ENCODE measurements at regions not wholly inside any gene's neighbourhood (a gene's known extent, or its start where the extent isn't known, plus 50 kb on each side); places are given as distances from the start of the nearest gene placed in this dataset.

DNA sequence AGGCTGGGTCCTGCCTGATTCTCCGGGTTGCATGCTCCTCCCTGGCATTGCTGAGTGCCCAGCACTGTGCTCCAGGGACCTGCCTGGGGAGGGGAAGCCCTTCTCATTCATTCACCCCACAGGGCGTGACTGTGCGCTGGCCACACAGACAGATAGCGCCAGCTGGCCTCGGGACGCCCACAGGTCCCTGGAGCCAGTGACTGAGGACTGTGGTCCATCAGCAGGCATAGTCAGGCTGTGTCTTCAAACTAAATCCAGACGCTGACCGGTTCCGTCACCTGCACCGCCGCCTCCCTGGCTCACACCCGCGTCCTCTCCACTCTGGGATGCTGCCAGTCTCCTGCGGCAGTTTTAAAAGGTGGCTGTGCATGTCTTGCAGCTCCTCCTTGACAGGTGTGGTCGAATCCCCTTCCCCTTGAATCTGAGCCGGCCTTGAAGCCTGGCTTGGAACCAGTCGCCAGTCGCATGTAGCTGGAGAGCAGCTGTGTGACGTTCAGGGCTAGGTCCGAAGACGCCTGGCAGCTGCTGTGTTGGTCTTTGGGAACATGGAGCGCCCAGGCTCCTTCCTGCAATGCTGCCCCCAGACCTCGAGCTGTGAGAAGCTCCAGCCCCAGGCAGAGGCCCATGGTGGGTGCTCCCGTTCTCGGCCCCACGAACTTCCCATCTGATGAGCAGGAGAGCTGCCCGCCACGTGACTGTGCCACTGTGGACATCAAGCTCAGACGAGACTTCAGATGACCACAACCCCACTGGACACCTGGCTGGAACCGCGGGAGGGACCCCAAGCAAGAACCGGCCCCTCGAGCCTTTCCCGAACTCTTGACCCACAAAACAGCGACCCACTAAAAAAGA, 94.1 kb downstream of the ADRA2C start:
- Histone ChIP-seq H3K36me3 (ENCODE audit: control insufficient read depth, insufficient read depth, low read length) (no peaks in the 10 kb centered on the region), H3K9ac (ENCODE audit: insufficient read depth in 1 of 2, low read depth in 2 of 2, low read length in 2 of 2) (no peak overlapping the region), H3K9me3 (replicated peaks; ENCODE audit: control insufficient read depth, insufficient read depth, low read depth, low read length) (no peaks in the 10 kb centered on the region), H4K20me1 (replicated peaks; ENCODE audit: control insufficient read depth, insufficient read depth, low read length) (peaks cover 9% of the 10 kb centered on the region; the same call in 1 of the 2 replicates), H2AFZ (ENCODE audit: low read depth, low read length) (no peak overlapping the region), H3K79me2 (ENCODE audit: control insufficient read depth, insufficient read depth, low read length) (no peaks in the 10 kb centered on the region), H3K27me3 (ENCODE audit: control insufficient read depth in 2 of 2, insufficient read depth in 2 of 2, low read length in 2 of 2) (peaks cover 19 to 70% of the 10 kb centered on the region in 2 experiments), H3K9me1 (ENCODE audit: control insufficient read depth, insufficient read depth, low read length) (no peaks in the 10 kb centered on the region), H3K4me3 (no peak overlapping the region), H3K4me1 (replicated peaks in 1 of 2; ENCODE audit: control insufficient read depth in 2 of 2, insufficient read depth in 2 of 2, low read length in 2 of 2) (peaks cover 0 to 6% of the 10 kb centered on the region in 2 experiments; a peak in 2 of 5 replicates), H3K4me2 (ENCODE audit: insufficient read depth, low read length) (no peak overlapping the region), H3K27ac (ENCODE audit: extremely low read depth, low read depth, low read length) (no peak overlapping the region)
- POLR2A ChIA-PET: interaction anchor here (0.6 kb wide), 1 partner anchor 26 kb away, joined by 3 read pairs; no protein-coding TSS in a partner anchor
- ATAC-seq (no peak), FAIRE-seq (no peak), DNase-seq (ENCODE audit: extremely low read depth in 1 of 4, low spot score in 3 of 4) (no peak)
- intact Hi-C loops (cut with micrococcal nuclease): no loop called here
- no TSS peak for BruUV-seq (replicated peaks)
- in situ Hi-C loops (cut with MboI): no loop called here
- CTCF ChIA-PET (ENCODE audit: low intra/inter-chr PET ratio): no interaction called here
- 2% methylated on average over 32 of the region's 35 CpGs for WGBS (ENCODE audit: insufficient coverage, low coverage, missing lambda C conversion rate)
- TF ChIP-seq NFE2L1 (tag; IDR thresholded peaks at IDR 0.05; ENCODE audit: borderline replicate concordance, low read depth): no peak
- TF ChIP-seq ZNF444 (CRISPR knock-in tag; IDR thresholded peaks at IDR 0.05): no peak
- TF ChIP-seq TEAD2 (tag; IDR thresholded peaks at IDR 0.05): no peak
- TF ChIP-seq, protein P1, sequence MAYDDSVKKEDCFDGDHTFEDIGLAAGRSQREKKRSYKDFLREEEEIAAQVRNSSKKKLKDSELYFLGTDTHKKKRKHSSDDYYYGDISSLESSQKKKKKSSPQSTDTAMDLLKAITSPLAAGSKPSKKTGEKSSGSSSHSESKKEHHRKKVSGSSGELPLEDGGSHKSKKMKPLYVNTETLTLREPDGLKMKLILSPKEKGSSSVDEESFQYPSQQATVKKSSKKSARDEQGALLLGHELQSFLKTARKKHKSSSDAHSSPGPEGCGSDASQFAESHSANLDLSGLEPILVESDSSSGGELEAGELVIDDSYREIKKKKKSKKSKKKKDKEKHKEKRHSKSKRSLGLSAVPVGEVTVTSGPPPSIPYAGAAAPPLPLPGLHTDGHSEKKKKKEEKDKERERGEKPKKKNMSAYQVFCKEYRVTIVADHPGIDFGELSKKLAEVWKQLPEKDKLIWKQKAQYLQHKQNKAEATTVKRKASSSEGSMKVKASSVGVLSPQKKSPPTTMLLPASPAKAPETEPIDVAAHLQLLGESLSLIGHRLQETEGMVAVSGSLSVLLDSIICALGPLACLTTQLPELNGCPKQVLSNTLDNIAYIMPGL (CRISPR knock-in tag; IDR thresholded peaks at IDR 0.05): no peak
- TF ChIP-seq, protein P2, sequence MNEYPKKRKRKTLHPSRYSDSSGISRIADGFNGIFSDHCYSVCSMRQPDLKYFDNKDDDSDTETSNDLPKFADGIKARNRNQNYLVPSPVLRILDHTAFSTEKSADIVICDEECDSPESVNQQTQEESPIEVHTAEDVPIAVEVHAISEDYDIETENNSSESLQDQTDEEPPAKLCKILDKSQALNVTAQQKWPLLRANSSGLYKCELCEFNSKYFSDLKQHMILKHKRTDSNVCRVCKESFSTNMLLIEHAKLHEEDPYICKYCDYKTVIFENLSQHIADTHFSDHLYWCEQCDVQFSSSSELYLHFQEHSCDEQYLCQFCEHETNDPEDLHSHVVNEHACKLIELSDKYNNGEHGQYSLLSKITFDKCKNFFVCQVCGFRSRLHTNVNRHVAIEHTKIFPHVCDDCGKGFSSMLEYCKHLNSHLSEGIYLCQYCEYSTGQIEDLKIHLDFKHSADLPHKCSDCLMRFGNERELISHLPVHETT (CRISPR knock-in tag; conservative IDR thresholded peaks at IDR 0.05 in 1 of 2, IDR thresholded peaks at IDR 0.05 in 1 of 2): no peak
- TF ChIP-seq ZNF785 (CRISPR knock-in tag; IDR thresholded peaks at IDR 0.05): no peak
- TF ChIP-seq ZZZ3 (IDR thresholded peaks at IDR 0.05): no peak
- no peak for TF ChIP-seq RBFOX2 (IDR thresholded peaks at IDR 0.05; ENCODE audit: low read depth, low read length)
- TF ChIP-seq TBP (optimal IDR thresholded peaks at IDR 0.05; ENCODE audit: low read depth, low read length): no peak
- TF ChIP-seq SREBF2 (CRISPR knock-in tag; IDR thresholded peaks at IDR 0.05): no peak
- TF ChIP-seq SIN3A (IDR thresholded peaks at IDR 0.05; ENCODE audit: borderline replicate concordance in 2 of 2, control insufficient read depth in 1 of 2, low read depth in 2 of 2, low read length in 2 of 2): no peak
- TF ChIP-seq ETV6 (IDR thresholded peaks at IDR 0.05; ENCODE audit: borderline replicate concordance in 1 of 2, low read depth in 2 of 2, low read length in 1 of 2): no peak
- TF ChIP-seq ETV6 (CRISPR knock-in tag; IDR thresholded peaks at IDR 0.05; ENCODE audit: borderline replicate concordance): no peak
- TF ChIP-seq FOXM1 (IDR thresholded peaks at IDR 0.05; ENCODE audit: low read depth): no peak
- TF ChIP-seq FOXM1 (CRISPR knock-in tag; IDR thresholded peaks at IDR 0.05; ENCODE audit: low read depth): no peak
- TF ChIP-seq NELFE (IDR thresholded peaks at IDR 0.05; ENCODE audit: insufficient read depth, insufficient read length): no peak
- TF ChIP-seq U2AF2 (optimal IDR thresholded peaks at IDR 0.05; ENCODE audit: low read depth, low read length): no peak
- no peak for TF ChIP-seq JUND (IDR thresholded peaks at IDR 0.05; ENCODE audit: borderline replicate concordance, low read depth, low read length)
- no peak for TF ChIP-seq JUND (tag; IDR thresholded peaks at IDR 0.05; ENCODE audit: borderline replicate concordance, low read depth, low read length)

Measured in K562 (cell line).